ENCODE measurements at regions not wholly inside any gene's neighbourhood (a gene's known extent, or its start where the extent isn't known, plus 50 kb on each side); places are given as distances from the start of the nearest gene placed in this dataset.
"Not testable (repeated sequence)": the region's sequence is repeated elsewhere in the genome, so short reads cannot be mapped to it uniquely, and the experiment has no call there.

- DNase-seq (ENCODE audit: low read depth) = no peak
- no peak overlapping the region for H3K4me3 ChIP-seq (ENCODE audit: low read depth, low read length)
- no peak for TF ChIP-seq CTCF (IDR thresholded peaks at IDR 0.05; ENCODE audit: low read depth, low read length, missing control alignments)
These were observed 477.1 kb downstream of the PPARGC1A start for GRCh38 chr4:23412701-23413100.

GRCh38 chr4:23408913-23409312 is 480.9 kb downstream of the PPARGC1A start:
- DNase-seq (ENCODE audit: low read depth) = not testable (repeated sequence)

GRCh38 chr4:23401572-23401971 is 488.3 kb downstream of the PPARGC1A start:
- DNase-seq (ENCODE audit: low read depth) = no peak
- no peak overlapping the region for H3K4me3 ChIP-seq (ENCODE audit: low read depth, low read length)
- TF ChIP-seq CTCF (IDR thresholded peaks at IDR 0.05; ENCODE audit: low read depth, low read length, missing control alignments) = no peak

More at GRCh38 chr4:23408913-23409312, 480.9 kb downstream of the PPARGC1A start:
- not testable (repeated sequence) for H3K4me3 ChIP-seq (ENCODE audit: low read depth, low read length)

- H3K4me3 ChIP-seq (ENCODE audit: low read depth, low read length) = no peak overlapping the region
- TF ChIP-seq CTCF (IDR thresholded peaks at IDR 0.05; ENCODE audit: low read depth, low read length, missing control alignments) = no peak
- DNase-seq (ENCODE audit: low read depth) = no peak
These were observed 496.9 kb downstream of the PPARGC1A start for GRCh38 chr4:23392860-23393458.

GRCh38 chr4:23390246-23390645 is 499.6 kb downstream of the PPARGC1A start:
- no peak overlapping the region for H3K4me3 ChIP-seq (ENCODE audit: low read depth, low read length)
- DNase-seq (ENCODE audit: low read depth) = no peak
- TF ChIP-seq CTCF (IDR thresholded peaks at IDR 0.05; ENCODE audit: low read depth, low read length, missing control alignments) = no peak

- no peak for TF ChIP-seq CTCF (IDR thresholded peaks at IDR 0.05; ENCODE audit: low read depth, low read length, missing control alignments)
- H3K4me3 ChIP-seq (ENCODE audit: low read depth, low read length) = no peak overlapping the region
- DNase-seq (ENCODE audit: low read depth) = no peak
These were observed 501.0 kb downstream of the PPARGC1A start for GRCh38 chr4:23388699-23389395.

GRCh38 chr4:23388255-23388654 is 501.6 kb downstream of the PPARGC1A start:
- H3K4me3 ChIP-seq (ENCODE audit: low read depth, low read length) = no peak overlapping the region
- no peak for TF ChIP-seq CTCF (IDR thresholded peaks at IDR 0.05; ENCODE audit: low read depth, low read length, missing control alignments)
- DNase-seq (ENCODE audit: low read depth) = no peak
